HEK293T (cell line): ENCODE measurements at regions not wholly inside any gene's neighbourhood (a gene's known extent, or its start where the extent isn't known, plus 50 kb on each side); places are given as distances from the start of the nearest gene placed in this dataset.

ENCODE experiments used
- FOXA1 ChIP-seq: fragments of 450-650 bp; IDR thresholded peaks from 2 replicates; pipeline ENCODE4 v1.6.1; 2016; ENCODE audit warnings: mild to moderate bottlenecking
- FOXM1 ChIP-seq: fragments of 450-650 bp; IDR thresholded peaks from 2 replicates; pipeline ENCODE4 v1.6.1; 2017; ENCODE audit warnings: mild to moderate bottlenecking, borderline replicate concordance
- HDGF ChIP-seq: fragments of 450-650 bp; IDR thresholded peaks from 2 replicates; pipeline ENCODE4 v1.6.1; 2017; ENCODE audit warnings: antibody characterized with exemption, borderline replicate concordance
- L3MBTL2 ChIP-seq: fragments of 450-650 bp; conservative IDR thresholded peaks from 2 replicates; pipeline ENCODE4 v1.6.1; 2016; ENCODE audit warnings: mild to moderate bottlenecking
- PKNOX1 ChIP-seq: fragments of 450-650 bp; IDR thresholded peaks from 2 replicates; pipeline ENCODE4 v1.6.1; 2016
- SUZ12 ChIP-seq: fragments of 450-650 bp; IDR thresholded peaks from 2 replicates; pipeline ENCODE4 v1.6.1; 2016; ENCODE audit warnings: mild to moderate bottlenecking
- TARDBP ChIP-seq: fragments of 450-650 bp; IDR thresholded peaks from 2 replicates; pipeline ENCODE4 v1.6.1; 2016
- ZNF384 ChIP-seq: fragments of 450-650 bp; IDR thresholded peaks from 2 replicates; pipeline ENCODE4 v1.6.1; 2016

GRCh38 chr14:71636820-71637471 is 295.3 kb upstream of the RGS6 start:
- no peak for TF ChIP-seq FOXA1
- TF ChIP-seq SUZ12: no peak
- TF ChIP-seq HDGF: no peak
- TF ChIP-seq FOXM1: no peak
- no peak for TF ChIP-seq TARDBP
- no peak for TF ChIP-seq PKNOX1
- TF ChIP-seq ZNF384: no peak
- TF ChIP-seq L3MBTL2: no peak
